ENCODE measurements at regions not wholly inside any gene's neighbourhood (a gene's known extent, or its start where the extent isn't known, plus 50 kb on each side); places are given as distances from the start of the nearest gene placed in this dataset.
"Not testable (repeated sequence)": the region's sequence is repeated elsewhere in the genome, so short reads cannot be mapped to it uniquely, and the experiment has no call there.

DNA sequence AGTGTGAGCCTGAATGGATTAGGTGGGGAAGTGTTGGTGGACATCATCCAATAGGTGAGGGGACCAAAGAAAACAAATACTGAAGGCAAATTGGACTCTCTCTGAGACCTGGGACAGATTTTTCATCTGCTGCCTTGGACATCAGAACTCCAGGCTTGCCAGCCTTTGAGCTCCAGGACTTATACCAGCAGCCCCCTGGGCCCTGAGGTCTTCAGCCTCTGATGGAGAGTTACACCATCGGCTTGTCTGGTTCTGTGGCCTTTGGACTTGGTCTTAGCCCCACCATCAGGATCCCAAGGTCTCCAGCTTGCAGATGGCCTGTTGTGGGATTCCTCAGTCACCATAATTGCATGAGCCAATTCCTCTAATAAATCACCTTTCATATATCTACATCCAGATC lies 80.8 kb upstream of the SLC8A3 start:
- DNase-seq, result no peak

DNA sequence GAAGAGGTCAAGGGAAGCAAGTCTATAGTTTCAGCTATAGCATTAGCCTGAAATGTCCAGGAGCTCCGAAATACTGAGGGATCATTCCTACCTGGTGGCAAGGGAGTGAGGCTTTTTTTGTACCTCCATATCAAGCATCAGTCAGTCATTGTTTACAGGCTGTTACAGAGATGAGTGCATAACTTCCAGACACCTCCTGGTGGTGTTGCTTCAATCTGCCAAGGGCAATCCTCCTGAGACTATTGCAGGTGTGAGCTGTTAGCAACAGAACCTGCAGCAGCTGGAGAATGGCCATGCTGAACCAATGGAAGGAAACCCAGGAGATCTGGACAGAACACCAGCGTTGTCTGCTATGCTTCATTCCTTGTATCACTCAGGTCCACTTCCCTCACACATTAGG lies 80.0 kb upstream of the SLC8A3 start:
- DNase-seq, result no peak

DNA sequence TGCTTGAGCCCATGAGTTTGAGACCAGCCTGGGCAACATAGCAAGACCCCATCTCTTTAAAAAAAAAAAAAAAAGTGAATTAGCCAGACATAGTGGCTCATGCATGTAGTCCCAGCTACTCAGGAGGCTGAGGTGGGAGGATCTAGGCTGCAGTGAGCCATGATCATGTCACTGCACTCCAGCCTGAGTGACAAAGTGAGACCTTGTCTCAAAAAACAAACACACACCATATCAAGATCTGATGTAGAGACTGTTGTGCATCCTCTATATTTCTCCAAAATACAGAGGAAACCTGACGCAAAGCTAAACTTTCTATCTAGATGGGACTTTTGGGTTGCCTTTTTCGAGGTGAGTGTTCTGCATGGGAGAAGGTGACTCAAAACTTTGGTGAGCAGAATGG lies 77.4 kb upstream of the SLC8A3 start:
- no peak for DNase-seq

DNA sequence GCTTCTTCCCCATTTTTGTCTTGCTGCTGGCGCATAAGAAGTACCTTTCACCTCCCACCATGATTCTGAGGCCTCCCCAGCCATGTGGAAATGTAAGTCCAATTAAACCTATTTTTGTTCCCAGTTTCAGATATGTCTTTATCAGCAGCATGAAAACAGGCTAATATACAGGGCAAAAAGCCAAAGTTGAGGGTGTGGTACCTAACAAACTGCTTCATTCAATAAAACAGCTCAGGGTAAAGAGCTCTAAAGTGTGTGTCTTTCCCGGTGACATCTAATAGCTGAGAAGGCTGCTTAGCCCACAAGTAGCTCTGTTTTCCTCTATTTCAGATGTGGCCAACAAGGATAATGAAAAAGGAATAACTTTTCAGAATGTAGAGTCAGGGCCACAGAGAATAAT lies 76.7 kb upstream of the SLC8A3 start:
- peak; percentile 74 for DNase-seq

DNA sequence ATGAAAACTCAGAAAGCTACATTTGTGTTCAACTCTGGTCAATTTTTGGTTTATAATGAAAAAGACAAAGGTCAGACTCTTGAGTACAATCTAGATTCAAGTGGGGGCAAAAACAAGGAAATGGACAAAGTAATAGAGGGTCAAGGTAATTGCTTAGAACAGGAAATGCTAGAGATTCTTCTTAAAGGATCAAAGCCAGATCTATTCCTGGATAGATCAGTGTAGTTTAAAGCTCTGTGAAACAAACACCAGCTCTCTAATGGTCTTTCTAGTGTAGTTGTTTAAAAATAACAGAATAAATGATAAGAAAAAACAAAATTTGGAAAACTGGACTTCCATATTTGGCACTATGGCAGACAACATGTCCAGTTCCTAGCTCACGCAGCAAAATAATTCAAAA lies 70.7 kb upstream of the SLC8A3 start:
- no peak for DNase-seq

DNA sequence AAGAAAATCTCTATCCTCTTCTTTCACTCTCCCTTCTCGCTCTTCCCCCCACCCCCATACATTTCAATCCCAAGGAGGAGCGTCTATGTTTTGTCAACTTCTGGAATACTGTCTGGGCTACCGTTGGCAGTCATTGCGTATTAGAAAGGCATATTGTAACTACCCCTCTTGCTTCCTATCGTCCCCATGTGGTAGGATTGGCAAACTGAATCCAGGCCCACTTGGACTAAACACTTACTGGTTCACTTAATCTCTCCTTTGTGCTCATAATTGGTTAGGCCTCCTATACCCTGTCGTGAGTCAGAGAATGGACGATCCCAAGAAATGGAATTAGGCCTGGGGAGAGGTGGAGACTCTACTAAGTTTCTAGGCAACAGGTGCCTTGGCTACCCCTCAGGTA lies 68.8 kb upstream of the SLC8A3 start:
- peak; percentile 85 for DNase-seq

DNA sequence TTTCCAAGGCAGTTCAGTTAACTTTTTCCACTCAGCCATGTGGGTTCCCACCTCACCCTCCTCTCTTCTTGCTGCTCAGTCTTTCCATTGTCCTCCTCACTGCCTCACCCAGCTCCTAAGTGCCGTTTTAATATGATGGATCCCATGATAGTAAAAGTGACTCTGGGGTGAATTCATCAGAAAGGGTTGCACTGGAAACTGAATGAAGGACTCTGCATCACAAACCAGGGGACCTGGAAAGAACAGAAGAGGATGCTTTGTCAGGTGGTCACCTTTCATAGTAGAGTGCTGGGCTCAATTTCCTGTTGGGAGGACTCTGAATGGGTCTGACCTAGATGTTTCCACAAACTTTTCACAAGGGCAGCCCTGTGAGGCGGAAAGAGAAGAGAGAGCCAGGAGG lies 67.8 kb upstream of the SLC8A3 start:
- no peak for DNase-seq

DNA sequence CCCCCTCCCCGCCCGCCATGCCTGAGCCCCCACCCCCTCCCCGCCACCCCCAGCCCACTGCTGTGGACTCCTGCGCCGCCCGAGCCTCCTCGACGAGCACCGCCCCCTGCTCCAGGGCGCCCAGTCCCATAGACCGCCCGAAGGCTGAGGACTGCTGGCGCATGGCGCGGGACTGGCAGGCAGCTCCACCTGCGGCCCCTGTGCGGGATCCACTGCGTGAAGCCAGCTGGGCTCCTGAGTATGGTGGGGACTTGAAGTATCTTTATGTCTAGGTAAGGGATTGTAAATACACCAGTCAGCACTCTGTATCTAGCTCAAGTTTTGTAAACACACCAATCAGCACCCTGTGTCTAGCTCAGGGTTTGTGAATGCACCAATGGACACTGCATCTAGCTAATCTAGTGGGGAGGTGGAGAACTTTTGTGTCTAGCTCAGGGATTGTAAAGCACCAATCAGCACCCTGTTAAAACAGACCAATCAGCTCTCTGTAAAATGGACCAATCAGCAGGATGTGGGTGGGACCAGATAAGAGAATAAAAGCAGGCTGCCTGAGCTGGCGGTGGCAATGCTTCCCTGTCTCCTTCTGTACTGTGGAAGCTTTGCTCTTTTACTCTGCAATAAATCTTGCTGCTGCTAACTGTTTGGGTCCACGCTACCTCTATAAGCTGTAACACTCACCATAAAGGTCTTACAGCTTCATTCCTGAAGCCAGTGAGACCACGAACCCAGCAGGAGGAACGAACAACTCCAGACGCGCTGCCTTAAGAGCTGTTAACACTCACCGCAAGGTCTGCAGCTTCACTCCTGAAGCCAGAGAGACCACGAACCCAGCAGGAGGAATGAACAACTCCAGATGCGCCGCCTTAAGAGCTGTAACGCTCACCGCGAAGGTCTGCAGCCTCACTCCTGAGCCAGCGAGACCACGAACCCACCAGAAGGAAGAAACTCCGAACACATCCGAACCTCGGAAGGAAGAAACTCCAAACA lies 66.6 kb upstream of the SLC8A3 start:
- peak; percentile 55 for DNase-seq

DNA sequence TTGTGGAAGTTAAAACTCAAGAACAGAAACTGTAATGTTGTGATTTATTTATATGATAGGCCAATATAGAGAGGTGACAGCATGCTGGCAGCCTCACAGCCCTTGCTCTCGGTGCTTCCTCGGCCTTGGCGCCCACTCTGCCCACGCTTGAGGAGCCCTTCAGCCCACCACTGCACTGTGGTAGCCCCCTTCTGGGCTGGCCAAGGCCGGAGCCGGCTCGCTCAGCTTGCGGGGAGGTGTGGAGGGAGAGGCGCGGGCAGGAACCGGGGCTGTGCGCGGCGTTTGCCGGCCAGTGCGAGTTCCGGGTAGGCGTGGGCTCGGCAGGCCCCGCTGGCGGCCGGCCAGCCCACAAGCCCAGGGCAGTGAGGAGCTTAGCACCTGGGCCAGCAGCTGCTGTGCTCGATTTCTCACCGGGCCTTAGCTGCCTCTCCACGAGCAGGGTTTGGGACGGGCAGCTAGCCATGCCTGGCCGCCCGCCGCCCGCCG lies 65.8 kb upstream of the SLC8A3 start:
- DNase-seq, result peak; percentile 83

DNA sequence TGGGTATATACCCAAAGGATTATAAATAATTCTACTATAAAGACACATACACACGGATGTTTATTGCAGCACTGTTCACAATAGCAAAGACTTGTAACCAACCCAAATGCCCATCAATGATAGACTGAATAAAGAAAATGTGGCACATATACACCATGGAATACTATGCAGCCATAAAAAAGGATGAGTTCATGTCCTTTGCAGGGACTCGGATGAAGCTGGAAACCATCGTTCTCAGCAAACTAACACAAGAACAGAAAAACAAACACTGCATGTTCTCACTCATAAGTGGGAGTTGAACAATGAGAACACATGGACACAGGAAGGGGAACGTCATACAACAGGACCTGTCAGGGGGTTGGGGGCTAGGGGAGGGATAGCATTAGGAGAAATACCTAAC lies 64.8 kb upstream of the SLC8A3 start:
- not testable (repeated sequence) for DNase-seq

DNA sequence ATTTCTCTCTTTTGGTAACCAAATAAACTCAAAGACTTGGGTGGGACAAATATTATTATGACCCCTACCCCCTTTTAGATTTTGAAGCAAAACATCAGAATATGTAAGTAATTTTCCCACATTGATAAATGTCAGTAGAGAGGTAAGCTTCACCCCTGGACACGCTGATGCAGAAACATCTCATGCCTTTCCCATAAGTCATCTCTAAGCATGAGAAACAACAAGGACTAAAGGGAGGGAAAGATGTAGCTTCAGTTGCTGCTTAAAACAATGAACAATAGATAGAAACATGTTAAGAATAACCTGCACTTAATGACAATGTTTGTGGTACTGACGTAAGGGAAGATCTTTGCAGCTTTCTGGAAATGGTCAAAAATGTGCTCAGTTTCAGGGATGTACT lies 56.3 kb upstream of the SLC8A3 start:
- no peak for DNase-seq

DNA sequence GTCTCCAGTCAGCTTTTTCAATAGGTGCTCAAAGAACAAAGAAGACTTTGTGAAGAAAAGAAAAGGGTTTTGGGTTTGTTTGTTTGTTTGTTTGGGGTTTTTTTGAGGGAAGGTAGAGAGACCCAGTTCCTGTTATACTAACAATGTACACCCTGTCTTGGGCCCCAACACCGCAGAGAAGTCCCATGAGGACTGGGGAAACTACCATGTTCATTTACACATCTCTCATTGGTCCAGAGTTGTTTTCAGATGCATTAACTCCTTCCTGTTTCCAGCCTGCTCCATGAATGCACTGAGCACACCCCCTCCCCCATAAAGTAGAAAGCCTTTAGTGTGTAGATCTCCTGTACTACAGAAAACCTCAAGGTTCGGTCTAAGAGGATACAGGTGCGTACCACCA lies 51.1 kb upstream of the SLC8A3 start:
- no peak for DNase-seq

DNA sequence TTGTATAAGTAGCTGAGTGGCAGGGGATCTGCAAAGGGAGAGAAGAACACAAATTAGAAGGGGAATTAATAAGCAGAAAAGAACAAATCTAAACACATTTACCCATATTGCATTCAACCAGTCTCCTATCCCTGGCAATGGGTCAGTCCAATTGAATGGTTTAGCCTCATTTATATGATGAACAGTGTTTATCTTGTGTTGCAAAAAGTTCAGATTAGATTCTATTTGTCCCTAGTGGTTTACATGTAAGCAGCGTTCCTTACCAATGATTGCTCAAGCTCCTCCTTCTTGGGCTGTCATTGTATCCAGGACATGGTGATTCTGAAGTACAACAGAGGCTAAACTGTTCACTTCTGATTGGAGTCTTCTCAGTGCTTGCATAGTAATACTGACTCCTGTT lies 49.9 kb upstream of the SLC8A3 start:
- peak; percentile 55 for DNase-seq

Data from hematopoietic multipotent progenitor cell treated with erythropoietin and hydrocortisone succinate and interleukin-3 and kit ligand, for 4 days (in vitro differentiated cells).